SK-N-MC (cell line): ENCODE measurements at regions not wholly inside any gene's neighbourhood (a gene's known extent, or its start where the extent isn't known, plus 50 kb on each side); places are given as distances from the start of the nearest gene placed in this dataset.

Experiments used
- EZH2 ChIP-seq: fragments of 200-600 bp; sonication (generic); IDR thresholded peaks from one replicate; pipeline ENCODE4 v1.6.1; 2017; ENCODE audit warnings: antibody characterized with exemption
- POLR2AphosphoS5 ChIP-seq: IDR thresholded peaks from 2 replicates; pipeline ENCODE4 v1.6.1; 2012; ENCODE audit warnings: mild to moderate bottlenecking, low read depth, low read length, borderline replicate concordance

GRCh38 chr6:66913657-66914056 lies 1206.6 kb upstream of the EYS start:
- no peak for TF ChIP-seq POLR2AphosphoS5
- TF ChIP-seq EZH2: no peak
